Adrenal gland (tissue), 5 donors: ENCODE measurements at regions not wholly inside any gene's neighbourhood (a gene's known extent, or its start where the extent isn't known, plus 50 kb on each side); places are given as distances from the start of the nearest gene placed in this dataset.

Experiments used
- POLR2A ChIP-seq, 2 donors: fragments of 450-650 bp; IDR thresholded peaks; one replicate each; pipeline ENCODE4 v1.6.1; 2017; ENCODE audit warnings: antibody characterized with exemption in 2 of 2, mild to moderate bottlenecking in 2 of 2, moderate library complexity in 1 of 2
- TF ChIP-seq, protein P1 (sequence below), 6 experiments: fragments of 450-650 bp in 4 of 6; fragments of 200-600 bp in 2 of 6; sonication (generic) in 1 of 6; IDR thresholded peaks; 1 replicate in 5 of 6; 2 replicates in 1 of 6; pipeline versions ENCODE4 v1.5.1 to v1.8.0; 2016 to 2021; ENCODE audit warnings: antibody characterized with exemption in 6 of 6, mild to moderate bottlenecking in 2 of 6, moderate library complexity in 1 of 6
- donor health status: DM: no; HTN: no; CAD: no.

DNA sequence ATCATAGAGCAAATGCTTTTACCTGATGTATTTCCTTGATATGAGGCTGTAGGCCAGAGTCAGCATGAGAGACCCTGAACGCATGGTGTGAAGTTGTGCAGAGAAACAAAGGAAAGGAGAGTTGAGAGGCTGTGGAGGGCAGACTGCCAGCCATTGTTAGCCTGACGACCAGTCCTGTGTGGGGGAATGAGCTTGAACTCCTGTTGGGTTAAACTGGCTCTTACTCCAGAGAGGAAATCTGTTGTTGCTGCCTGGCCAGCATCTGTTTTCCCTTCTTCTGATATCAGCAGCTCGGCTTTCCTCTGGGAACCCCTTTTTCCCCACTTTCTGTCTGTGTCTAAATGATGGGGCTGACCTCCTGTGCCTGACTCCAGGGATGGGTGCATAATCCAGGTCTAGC, 158.2 kb upstream of the ZFP64 start:
- TF ChIP-seq, protein P1, sequence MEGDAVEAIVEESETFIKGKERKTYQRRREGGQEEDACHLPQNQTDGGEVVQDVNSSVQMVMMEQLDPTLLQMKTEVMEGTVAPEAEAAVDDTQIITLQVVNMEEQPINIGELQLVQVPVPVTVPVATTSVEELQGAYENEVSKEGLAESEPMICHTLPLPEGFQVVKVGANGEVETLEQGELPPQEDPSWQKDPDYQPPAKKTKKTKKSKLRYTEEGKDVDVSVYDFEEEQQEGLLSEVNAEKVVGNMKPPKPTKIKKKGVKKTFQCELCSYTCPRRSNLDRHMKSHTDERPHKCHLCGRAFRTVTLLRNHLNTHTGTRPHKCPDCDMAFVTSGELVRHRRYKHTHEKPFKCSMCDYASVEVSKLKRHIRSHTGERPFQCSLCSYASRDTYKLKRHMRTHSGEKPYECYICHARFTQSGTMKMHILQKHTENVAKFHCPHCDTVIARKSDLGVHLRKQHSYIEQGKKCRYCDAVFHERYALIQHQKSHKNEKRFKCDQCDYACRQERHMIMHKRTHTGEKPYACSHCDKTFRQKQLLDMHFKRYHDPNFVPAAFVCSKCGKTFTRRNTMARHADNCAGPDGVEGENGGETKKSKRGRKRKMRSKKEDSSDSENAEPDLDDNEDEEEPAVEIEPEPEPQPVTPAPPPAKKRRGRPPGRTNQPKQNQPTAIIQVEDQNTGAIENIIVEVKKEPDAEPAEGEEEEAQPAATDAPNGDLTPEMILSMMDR (IDR thresholded peaks at IDR 0.05): no peak
- TF ChIP-seq POLR2A (IDR thresholded peaks at IDR 0.05): no peak
